WTC11 (cell line): ENCODE measurements at regions not wholly inside any gene's neighbourhood (a gene's known extent, or its start where the extent isn't known, plus 50 kb on each side); places are given as distances from the start of the nearest gene placed in this dataset.

Experiments used
- NFE2L1 ChIP-seq: sonication (generic); formaldehyde crosslinking; IDR thresholded peaks from 2 replicates; pipeline ENCODE4 v1.8.1; 2023; ENCODE audit warnings: missing genetic modification reagents
- TF ChIP-seq, protein P1 (sequence below): sonication (generic); formaldehyde crosslinking; IDR thresholded peaks from 2 replicates; pipeline ENCODE4 v1.8.1; 2023; ENCODE audit warnings: mild to moderate bottlenecking, missing genetic modification reagents, borderline replicate concordance
- TF ChIP-seq, protein P2 (sequence below): fragments of 200-600 bp; IDR thresholded peaks from 2 replicates; pipeline ENCODE4 v1.8.0; 2022; ENCODE audit warnings: antibody characterized with exemption

DNA sequence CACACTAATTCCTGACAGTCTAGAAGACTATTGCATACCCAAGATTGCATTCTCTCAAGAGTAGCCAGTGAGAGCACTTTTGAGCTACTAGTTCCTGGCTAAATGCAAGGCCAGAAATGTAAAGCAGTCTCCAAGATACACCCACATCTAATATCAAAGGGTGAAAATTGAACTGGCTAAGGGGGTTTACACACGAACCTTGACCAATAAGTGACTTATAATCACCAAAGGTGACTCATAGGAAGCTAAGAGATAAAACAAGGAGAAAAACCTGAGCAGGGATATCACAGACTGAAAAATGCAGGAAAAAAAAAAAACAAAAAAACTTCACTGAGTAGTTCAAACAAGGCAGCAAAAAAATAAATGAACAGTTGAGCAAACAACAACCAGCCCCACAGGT is 172.2 kb upstream of the RRP15 start:
- TF ChIP-seq, protein P1, sequence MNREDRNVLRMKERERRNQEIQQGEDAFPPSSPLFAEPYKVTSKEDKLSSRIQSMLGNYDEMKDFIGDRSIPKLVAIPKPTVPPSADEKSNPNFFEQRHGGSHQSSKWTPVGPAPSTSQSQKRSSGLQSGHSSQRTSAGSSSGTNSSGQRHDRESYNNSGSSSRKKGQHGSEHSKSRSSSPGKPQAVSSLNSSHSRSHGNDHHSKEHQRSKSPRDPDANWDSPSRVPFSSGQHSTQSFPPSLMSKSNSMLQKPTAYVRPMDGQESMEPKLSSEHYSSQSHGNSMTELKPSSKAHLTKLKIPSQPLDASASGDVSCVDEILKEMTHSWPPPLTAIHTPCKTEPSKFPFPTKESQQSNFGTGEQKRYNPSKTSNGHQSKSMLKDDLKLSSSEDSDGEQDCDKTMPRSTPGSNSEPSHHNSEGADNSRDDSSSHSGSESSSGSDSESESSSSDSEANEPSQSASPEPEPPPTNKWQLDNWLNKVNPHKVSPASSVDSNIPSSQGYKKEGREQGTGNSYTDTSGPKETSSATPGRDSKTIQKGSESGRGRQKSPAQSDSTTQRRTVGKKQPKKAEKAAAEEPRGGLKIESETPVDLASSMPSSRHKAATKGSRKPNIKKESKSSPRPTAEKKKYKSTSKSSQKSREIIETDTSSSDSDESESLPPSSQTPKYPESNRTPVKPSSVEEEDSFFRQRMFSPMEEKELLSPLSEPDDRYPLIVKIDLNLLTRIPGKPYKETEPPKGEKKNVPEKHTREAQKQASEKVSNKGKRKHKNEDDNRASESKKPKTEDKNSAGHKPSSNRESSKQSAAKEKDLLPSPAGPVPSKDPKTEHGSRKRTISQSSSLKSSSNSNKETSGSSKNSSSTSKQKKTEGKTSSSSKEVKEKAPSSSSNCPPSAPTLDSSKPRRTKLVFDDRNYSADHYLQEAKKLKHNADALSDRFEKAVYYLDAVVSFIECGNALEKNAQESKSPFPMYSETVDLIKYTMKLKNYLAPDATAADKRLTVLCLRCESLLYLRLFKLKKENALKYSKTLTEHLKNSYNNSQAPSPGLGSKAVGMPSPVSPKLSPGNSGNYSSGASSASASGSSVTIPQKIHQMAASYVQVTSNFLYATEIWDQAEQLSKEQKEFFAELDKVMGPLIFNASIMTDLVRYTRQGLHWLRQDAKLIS (CRISPR knock-in tag), result no peak
- TF ChIP-seq, protein P2, sequence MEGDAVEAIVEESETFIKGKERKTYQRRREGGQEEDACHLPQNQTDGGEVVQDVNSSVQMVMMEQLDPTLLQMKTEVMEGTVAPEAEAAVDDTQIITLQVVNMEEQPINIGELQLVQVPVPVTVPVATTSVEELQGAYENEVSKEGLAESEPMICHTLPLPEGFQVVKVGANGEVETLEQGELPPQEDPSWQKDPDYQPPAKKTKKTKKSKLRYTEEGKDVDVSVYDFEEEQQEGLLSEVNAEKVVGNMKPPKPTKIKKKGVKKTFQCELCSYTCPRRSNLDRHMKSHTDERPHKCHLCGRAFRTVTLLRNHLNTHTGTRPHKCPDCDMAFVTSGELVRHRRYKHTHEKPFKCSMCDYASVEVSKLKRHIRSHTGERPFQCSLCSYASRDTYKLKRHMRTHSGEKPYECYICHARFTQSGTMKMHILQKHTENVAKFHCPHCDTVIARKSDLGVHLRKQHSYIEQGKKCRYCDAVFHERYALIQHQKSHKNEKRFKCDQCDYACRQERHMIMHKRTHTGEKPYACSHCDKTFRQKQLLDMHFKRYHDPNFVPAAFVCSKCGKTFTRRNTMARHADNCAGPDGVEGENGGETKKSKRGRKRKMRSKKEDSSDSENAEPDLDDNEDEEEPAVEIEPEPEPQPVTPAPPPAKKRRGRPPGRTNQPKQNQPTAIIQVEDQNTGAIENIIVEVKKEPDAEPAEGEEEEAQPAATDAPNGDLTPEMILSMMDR, result no peak
- no peak for TF ChIP-seq NFE2L1 (CRISPR knock-in tag)
